NCI-H226 (cell line): ENCODE measurements at regions not wholly inside any gene's neighbourhood (a gene's known extent, or its start where the extent isn't known, plus 50 kb on each side); places are given as distances from the start of the nearest gene placed in this dataset.

Source experiments
- DNase-seq: peaks from one replicate; pipeline ENCODE4 v3.0.0-alpha.2; 2015

DNA sequence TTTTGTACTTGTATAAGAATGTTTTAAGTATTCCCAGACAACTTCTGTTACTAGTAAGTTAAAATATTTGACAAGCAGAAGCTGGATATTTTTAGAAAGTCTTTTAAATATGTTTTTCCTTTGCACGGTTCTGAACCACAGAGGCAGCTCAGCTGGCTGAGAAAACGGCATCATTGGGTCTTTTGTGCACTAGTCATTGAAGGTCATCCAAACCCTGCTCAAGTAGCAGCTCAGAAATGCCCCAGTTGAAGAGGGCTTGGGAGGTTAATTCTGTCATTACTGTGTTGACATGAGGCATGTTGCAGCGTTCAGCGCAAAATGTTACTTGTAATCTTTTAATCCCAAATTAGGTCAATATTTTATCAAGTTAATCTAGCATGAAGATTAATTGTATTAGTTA is 383.7 kb upstream of the FAM241A start:
- DNase-seq, result no peak

DNA sequence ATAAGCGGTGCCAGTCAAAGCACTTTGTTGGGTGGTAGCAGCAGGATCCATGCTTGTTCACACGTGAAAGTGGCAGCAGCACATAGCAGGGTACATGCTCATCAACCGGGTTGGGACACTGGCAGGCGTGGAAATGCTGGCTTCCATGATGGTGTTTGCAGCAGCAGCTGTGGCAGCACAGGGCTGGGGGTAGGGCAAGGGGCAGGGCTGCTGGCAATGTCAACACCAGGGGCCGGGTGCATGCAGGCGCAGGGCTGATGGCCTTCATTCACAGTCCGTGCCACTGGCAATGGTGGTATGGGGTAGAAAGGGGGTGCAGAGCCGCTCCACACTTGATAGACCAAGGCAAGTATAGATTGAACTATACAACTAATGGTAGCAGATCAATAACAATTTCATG is 374.7 kb upstream of the FAM241A start:
- DNase-seq, result no peak

DNA sequence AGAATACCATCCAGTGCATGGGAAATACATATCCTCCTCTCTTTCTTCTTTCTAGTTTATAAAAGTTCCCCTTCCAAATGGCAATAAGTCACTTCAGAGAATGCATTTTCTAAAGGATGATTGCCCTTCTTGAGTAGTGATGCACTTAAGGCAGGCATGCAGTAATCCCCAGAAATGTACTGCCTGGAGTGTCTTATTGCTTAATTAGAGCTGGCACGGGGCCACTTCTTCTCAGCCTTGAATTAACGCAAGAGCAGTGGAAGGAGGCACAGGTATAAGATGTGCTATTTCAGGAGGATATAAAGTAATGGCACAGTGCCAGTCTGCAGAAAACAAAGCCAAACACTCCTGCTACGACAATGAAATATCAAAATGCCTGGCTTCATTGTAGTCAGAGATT is 371.4 kb upstream of the FAM241A start:
- DNase-seq, result no peak

DNA sequence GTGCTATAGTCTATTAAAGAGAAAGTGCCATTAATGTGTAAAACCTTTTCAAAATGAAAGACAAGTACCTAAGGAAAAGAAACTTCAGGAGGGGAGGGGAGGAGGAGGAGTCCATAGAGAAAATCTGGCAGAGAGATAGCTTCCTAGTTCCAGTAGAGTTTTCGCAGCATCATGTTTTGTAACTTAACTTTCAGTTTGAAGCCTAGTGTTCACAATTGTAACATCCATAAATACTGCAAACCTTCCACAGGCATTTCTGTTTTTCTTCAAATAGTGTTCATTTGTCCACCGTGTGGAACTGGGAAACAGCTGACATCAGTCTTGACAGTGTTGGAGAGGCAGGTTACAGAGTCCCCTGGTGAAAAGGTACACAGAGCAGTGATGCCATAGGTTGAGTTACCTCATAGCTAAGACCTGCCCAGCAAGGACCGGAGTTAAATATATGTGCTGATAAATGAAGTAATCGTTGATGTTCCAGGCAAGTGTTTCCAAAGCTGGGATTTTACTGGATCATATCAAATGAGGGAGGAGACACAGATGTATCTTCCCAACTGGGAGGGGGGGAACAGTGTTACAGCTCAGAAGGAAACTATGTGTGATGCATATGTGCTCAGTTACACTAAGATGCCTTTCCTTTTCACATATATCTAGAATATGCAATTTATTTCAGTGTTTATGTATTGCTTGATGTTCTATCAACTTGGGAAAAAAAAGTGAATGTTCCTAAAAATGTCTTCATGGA is 369.5 kb upstream of the FAM241A start:
- peak; percentile 74 for DNase-seq

DNA sequence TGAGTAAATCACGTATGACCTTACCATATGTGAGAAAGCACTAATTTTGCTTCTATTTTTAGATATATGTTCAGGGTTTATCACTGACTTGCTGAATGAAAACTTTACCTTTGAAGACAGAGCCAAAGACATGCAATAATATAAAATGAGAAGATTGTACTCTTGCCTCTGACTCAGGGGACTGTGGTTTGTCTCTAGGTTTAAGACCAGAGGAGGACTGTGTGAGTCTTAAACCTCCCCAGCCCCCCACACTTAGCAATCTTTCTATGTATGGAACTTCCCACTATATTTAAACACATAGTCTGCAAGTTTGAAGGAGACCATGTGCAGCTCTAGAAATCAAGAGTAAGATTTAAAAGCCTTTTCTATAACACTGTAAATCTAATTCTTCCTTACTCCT is 368.7 kb upstream of the FAM241A start:
- DNase-seq, result peak; percentile 26

DNA sequence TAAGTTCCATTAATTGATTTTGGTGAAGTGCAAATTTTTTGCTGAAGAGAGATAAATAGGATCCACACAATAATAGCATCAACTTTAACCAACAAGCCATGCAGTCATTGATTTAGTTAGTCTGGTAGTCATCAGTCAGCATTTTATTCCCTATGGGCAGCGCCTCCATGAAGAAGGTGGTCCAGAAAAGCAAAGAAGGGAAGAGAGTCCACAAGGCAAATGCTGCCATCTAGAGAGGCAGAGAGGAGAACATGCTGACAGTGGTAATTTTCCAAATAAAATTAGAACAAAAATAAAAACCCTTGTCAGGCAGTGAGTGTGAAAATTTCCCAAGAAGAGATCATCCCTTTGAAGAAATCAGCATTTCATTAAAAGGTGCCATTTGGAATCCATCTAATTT is 366.7 kb upstream of the FAM241A start:
- no peak for DNase-seq

DNA sequence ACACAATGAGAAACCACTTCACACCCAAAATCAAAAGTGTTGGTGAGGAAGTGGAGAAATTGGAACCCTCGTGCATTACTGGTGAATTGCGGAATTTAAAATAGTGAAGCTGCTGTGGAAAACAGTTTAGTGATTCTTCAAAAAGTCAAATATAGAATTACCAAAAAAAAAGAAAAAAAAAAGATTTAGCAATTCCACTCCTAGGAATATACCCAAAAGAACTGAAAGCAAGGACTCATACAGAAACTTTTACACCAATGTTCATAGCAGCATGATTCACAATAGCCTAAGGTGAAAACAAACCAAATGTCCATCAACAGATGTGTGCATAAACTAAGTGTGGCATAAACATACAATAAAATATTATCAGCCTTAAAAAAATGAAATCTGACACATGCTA is 364.3 kb upstream of the FAM241A start:
- no peak for DNase-seq

DNA sequence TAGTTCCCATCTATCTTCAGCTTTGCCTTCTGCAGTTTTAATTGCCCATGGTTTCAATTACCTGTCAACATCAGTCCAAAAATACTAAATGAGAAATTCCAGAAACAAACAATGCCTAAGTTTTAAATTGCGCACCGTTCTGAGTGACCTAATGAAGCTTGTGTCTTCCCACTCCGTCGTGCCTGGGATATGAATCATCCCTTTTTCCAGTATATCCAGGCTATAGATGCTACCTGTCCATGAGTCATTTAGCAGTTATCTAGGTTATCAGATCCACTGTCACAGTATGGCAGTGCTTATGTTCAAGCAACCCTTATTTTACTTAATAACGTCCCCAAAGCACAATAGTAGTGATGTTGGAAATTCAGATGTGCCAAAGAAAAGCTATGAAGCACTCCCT is 363.6 kb upstream of the FAM241A start:
- DNase-seq, result peak; percentile 68

DNA sequence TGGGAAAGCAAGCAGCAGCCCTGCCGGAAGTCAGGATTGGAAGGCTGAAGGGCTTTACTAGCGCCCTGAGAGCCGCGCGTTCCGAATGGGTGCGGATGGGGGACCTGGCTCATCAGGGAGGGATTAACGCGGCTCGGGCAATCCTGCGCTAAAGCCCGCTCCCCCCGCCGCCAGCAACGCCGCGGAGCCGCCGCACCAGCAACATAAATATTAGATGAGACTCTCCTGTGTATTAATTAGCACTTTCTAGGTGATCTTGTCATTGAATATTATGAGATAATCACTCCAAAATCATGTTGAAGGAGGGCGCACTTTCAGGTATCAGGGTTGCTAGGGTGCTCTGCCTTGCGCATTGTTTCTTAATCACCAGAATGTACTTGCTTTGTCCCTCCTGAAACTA is 357.2 kb upstream of the FAM241A start:
- DNase-seq, result no peak

DNA sequence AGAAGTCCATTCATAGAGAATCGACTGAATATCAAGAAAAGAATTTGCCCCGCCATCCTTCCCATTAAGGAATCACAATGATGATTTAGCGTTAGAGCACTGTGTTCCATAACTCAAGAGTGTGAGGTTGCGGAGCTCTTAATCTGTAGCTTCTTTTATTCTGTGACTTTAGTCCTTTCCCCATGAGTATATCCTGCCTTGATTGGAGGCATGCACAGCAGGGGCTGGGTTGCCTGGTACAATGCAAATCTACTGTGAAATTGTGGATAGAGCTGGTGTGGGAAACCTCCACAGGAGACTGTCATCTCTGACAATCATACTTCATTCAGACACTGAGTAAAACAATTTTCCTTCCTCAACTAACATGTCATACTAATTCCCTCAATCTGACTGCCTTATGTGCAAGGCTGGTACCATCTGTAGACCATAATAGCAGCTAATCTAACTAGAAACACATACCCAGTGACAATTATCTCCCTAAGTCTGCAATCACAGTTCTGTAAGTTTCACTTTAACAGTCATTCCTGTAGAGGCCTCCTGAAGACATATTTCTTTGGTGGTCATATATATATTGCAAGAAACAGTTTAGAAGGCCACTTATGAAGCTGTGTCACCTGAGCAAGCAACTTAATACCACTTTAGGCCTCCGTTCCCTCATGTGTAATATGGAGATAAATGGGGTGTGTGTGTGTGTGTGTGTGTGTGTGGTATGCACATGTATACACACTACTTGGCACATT is 355.2 kb upstream of the FAM241A start:
- no peak for DNase-seq

DNA sequence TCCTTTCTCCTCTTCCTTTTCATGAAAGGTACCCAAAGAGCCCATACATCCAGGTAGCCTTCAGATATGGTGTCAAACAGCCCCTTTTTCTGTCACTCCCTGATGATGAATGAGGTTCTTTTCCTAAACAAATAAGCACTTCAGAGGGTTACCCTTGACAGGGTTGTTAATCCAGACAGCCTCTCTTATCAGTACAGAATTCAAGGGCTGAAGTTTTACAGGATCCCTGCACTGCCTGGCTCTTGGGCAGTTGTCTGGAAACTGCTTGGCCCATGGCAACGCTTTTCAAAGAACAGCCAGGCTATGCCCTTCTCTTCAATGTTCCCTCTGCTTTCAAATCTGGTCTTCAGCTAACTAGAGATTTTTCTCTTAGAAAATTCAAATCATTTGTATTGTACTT is 352.6 kb upstream of the FAM241A start:
- peak; percentile 24 for DNase-seq

DNA sequence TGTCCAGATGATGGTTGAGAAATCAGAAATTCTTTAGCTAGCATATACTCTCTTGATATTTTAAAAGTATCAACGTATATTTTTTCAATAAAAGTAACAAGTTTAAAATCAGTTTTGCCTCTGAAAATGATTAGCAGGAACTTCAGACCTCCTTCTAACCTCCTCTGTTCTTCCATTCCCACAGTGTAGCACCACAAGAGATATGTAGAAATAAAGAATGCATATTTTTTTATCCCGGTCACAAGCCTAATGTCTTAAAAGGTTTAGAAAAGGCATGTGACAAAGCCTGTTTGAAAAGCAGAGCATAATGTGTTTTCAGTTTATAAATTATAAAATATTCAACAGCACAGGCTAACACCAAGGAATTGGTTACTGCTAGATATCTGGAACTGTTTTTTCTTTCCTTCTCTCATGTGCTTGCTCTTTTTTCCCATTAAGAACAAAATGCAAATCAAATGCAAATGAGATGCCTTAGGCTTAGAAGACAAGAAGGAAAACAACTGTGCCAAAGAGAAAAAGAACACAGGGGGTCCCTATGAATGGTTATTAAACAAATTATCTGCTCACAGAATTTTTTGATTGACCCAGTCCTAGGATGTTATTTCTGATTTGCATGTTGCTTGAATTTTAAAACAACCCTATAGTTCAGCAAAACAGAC is 351.7 kb upstream of the FAM241A start:
- no peak for DNase-seq

DNA sequence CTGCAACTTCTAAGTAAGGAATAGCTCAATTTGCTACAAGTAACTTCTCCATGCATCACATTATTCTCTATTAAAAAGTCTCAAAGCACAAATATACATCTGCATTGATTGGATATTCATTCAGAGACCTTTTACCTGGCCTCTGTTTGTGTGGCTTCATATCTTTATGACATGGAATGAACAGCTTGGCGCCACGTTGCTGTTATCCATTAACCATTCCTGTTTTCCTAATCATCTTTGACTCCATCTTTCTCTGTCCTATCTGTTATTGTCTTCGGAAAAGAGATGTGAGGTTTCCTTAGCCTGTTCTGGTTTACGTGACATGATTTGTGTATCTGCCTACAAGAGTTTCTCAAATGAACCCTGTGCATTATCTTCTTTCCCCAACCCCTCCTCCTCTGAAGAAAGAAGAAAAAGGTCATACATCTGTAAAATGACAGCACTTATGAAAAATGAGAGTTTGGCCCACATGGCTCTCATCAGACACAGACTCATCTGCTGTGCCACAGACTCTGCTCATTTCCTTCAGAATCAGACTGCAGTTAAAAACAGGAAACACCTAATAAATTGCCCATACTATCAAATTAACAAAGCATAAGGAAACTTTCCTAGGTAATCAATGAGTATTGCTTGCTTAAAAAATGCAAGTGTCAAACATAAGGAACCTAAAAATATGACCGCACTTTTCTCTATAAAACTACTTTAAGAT is 347.6 kb upstream of the FAM241A start:
- no peak for DNase-seq

DNA sequence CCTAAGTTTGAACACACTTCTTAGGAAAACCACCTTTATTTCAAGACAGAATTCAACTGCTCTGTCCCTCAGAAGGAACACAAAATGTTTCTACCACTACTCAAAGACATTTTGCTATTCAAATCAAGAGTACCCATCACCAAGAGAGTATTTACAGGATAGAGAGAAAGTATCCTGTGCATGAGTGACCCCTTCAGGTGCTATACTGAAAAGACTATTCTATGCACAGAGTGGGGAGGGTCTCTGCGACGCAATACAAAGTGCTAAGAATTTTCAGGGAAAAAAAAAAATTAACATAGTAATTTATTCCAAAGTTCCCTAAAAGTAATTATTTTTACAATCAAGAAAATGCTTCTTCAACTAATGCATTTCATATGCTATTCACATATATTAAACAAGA is 346.4 kb upstream of the FAM241A start:
- DNase-seq, result no peak

DNA sequence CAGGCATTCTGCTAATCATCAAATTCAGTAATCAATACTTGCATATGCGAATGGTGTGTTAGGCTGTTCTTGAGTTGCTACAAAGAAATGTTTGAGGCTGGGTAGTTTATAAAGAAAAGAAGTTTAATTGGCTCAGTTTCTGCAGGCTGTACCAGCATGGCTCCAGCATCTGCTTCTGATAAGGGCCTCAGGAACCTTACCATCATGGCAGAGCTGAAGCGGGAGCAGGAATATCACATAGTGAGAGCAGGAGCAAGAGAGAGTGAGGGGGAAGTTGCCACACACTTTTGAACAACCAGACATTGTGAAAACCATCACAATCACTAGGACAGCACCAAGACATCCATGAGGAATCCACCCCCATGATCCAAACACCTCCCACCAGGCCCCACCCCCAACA is 344.7 kb upstream of the FAM241A start:
- DNase-seq, result no peak

DNA sequence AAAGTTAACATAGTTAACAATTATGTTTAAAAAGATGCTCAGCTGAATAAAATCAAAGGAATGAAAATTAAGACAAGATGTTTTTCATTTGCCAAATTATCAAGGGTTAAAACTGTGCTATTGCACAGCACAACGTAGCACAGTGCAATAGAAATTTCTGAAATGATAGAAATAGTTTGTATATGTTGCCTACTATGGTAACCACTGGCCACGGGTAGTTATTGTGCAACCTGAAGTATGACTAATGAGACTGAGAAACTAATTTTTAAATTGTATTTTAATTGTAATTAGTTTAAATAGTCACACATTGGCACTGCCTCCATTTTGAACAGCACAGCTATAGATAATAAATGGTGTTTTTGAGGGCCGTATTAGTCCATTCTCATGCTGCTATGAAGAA is 343.1 kb upstream of the FAM241A start:
- no peak for DNase-seq

DNA sequence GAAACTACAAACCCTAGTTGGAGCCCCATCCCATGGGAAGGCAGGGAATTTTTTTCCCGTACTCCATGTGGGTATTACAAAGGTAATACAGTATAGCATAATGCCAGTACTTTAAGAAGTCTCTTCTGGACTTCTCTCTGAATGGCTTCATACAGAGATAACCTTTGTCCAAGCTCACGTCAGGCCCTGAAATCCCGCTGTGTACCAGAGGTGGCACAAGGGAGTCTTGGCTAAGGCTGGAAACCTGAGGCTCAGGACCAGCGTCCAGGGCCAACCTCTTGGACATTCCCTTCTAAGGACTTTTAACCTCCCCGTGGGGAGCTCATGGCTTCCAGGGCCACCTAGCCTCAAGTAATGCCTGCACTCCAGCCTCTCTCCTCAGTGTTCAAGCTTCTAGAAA is 338.9 kb upstream of the FAM241A start:
- DNase-seq, result peak; percentile 8

DNA sequence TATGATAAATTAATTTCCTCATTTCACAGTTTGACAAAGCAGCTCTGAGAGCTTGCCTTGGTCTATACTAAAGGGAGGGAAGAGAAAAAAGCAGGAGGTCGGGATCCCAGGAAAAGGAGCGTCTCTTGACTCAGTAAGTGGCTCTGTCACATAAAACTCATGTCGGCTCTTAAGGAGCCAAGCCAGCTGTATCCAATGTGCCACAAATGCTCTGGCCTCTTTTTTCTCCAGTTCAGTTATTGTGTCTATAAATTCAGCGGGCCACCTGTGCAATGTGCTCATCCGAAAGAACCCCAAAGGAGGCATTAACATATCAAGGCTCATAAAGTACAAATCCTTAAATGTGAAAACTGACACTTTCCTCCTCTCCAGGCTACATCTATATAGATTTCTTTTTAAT is 337.7 kb upstream of the FAM241A start:
- no peak for DNase-seq

DNA sequence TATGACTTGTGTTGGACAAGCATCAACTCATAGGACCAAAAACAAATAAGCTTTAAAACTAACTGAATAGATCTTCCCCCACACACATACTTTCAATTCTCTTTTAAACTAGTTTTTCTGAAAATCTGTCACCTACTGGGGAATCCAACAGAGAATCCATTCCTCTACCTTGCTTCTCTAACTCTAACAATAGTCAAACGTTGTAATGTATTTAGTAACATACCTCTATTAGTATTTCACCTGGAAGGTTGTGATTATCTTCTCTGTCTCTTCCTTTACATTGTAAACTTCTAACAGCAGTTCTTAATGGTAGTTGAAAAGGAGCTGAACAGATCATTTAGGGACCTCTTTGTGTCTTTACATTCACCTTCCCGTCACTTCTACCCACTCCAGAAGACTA is 337.1 kb upstream of the FAM241A start:
- no peak for DNase-seq

DNA sequence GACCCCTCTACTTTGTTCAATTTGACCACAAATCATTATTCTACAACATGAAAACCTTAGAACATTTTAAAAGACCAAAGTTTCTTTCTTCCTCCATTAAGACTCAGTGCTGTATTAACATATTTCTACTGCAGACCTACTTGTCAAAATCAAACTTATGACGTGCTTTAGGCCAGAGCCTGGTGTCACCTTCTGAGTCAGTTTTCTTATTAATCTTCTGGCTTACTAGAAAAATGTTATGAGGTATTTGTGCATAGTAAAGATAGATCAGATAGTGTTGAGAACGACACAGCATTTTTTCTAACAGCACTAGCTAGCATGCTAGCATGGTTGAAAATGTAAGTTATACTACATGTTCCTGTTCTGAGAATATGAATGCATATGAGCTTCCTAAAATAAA is 333.6 kb upstream of the FAM241A start:
- DNase-seq, result no peak

DNA sequence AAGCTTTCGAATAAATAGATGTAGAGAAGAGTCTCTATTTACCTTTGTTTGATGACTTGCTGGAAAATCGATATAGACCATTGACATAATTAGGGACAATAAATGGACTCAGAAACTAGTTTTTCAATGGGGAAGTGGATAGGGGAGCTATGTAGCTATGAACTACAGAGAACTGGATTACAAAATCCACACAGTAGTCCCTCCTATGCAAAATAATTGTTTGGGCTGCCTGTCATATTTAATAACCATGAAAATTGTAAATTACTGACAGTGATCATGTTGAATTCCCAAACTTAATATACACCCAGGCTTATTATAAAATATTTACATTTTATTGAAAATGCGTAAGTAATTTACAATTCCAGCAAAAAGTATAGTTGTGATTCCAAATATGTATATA is 333.1 kb upstream of the FAM241A start:
- DNase-seq, result no peak

DNA sequence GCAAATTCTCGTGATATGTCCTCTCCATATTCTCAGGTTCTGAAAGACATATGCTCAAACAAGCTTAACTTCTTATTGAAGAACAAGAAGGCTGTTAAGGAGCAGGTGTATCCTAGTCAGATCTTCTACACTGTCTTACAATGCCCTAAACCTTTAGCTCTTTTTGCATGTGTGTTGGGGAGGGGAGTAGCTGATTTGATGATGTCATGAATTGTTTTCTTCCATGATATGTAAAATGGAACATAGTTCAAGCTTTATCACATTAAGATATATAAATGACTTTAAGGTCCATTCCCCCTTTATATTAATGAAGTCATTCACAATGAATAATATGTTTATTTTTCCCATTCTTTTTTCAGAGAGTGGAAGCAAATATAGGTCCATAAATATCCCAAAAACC is 332.5 kb upstream of the FAM241A start:
- no peak for DNase-seq

DNA sequence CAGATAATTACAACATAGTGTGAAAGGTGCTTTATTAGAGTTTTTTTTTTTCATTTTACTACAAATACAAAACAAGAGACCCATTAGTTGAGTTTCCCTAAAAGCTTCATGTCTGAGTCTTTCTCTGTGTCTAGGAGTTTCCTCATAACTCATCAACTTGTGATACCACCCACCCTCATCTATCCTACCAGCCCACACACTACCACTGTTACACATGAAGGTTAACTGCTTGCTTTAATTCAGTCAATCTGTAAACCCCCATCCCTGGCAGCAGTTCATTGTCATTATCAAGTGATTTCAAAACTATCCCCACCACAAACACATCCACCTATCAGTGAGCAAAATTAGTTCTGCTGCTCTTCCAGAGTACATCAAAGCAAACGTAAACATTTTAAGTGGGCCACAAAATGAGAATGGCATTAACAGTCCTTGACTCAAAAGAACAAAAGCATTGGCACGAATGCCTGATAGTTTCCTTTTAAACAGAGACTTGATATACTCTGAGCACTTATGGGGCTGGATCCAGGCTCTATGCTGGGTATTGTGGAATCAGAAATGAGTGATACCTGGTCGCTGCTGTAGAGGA is 331.6 kb upstream of the FAM241A start:
- DNase-seq, result no peak
